HG02623 (cell line): ENCODE measurements at regions not wholly inside any gene's neighbourhood (a gene's known extent, or its start where the extent isn't known, plus 50 kb on each side); places are given as distances from the start of the nearest gene placed in this dataset.
A peak's percentile ranks its signal among the peaks of the same experiment; 100 is the strongest.
"Not testable (repeated sequence)": the region's sequence is repeated elsewhere in the genome, so short reads cannot be mapped to it uniquely, and the experiment has no call there.

Source experiments
- ATAC-seq: cut with Tn5 transposase; IDR thresholded peaks from one replicate; pipeline ENCODE4 v1.9.1; 2021; ENCODE audit warnings: moderate library complexity; ENCODE audit not compliant: unreplicated experiment

DNA sequence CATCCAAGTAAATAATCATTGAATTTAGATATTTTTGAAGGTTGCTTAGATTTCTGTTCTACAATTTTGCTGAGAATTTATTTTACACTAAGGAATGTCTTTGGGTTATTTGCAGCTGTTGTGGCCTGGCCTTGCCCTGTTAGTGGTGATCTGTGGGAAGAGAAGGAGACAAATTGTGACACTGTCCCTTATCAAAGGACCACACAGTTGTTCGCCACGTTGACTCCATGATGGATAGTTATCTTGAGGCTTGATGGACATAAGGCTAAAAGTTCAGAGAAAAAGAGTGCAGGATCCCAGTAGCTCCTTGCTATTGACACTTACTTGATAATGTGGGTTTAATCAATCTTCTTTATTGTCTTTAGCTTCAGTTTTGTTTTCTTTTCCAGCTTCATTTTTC, 186.6 kb upstream of the MEF2C start:
- no peak for ATAC-seq

DNA sequence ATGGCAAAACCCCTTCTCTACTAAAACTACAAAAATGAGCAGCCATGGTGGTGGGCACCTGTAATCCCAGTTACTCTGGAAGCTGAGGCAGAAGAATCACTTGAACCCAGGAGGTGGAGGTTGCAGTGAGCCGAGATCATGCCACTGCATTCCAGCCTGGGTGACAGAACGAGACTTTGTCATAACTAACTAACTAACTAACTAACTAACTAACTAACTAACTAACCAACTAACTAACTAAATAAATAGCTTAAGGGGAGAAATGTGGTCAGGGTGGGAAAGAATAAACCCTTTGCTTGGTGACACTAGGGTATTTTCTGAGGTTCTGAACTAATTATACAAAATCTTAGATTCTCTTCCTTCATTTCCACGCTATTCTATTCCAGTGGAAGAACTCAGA, 184.4 kb upstream of the MEF2C start:
- ATAC-seq: no peak

DNA sequence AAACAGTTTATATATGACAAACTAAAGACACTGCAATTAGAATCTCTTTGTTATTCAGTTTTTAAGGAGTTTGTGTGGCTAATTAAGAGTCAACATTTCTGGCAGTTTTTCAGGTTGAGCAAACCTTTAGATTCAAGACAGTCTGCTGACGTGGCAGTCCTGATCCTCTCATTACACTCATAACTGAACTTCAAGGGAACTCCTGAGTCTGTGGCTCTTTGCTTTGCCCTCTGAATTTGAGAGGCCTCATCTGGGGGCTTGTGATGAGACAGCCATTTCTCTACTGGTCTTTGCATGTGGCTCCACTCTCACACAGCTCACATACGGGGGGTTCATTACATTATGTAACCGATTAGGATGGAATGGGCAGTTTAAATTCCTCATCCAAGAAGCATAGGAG, 182.9 kb upstream of the MEF2C start:
- ATAC-seq: peak; percentile 88

DNA sequence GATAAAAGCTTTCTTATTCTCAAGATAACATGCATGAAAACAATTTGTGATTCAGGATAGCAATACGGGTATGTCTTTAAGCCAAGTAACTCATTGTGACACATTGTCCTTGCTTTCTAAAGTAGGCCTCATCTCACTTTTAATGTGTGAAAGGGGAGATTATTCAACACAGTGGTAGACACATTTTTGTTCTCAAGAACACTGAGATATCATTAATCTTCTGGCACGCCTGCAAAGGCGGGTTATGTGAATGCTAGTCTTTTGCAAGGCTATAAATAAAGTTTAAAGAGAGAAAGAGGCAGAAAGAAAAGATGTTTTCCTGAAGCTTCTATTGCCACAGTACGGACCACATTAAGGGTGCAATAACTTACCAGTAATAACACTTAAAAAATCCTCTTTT, 181.8 kb upstream of the MEF2C start:
- no peak for ATAC-seq

DNA sequence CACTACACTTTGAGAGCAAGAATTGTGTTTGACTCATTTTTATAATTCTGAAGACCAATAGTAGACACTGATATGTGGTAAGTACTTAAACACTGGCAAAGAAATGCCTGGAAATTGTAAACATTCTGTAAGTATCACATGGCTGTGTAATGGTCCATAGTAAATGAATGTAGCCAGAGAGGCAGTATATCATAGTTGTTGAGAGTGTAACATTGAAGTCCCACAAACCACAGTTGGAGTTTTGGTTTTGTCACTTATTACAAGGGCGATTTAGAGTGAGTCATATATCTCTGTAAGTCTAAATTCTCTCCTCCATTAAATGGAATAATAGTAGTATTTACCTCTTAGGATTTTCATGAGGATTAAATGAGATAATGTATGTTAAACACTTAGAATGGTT, 181.1 kb upstream of the MEF2C start:
- no peak for ATAC-seq

DNA sequence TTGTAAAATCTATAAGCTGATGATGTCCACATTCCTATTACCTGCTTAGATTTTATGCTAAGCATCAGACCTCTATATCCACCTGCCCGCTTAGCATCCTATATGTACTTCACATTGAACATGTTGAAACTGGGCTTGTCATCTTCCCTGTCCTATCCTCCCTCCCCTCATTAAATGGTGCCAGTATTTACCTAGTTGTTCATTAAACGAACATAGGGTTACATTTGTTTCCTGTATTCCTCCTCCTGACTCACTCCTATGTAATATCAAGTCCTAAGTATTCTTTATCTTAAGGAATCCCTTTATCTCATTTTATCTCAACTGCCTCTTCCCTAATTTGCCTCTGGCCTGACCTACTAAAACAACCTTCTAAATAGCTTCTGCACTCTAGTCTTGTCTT, 177.8 kb upstream of the MEF2C start:
- no peak for ATAC-seq

DNA sequence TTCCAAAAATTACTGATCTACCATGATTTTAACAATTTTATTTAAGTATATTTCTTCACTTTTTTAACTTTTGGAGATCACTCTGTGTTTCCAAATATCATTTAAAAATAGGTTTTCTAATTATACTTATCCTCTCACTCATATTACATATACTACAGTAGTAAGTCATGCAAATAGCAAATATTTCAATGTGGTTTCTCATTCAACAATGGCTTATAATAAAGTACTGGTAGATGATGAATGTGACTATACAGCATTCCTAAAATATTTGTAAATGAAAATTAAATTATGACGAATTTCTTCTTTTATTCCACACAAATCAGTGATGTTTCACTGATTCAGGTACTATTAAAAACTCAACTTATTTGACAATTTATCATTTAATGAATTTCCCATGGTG, 176.3 kb upstream of the MEF2C start:
- no peak for ATAC-seq

DNA sequence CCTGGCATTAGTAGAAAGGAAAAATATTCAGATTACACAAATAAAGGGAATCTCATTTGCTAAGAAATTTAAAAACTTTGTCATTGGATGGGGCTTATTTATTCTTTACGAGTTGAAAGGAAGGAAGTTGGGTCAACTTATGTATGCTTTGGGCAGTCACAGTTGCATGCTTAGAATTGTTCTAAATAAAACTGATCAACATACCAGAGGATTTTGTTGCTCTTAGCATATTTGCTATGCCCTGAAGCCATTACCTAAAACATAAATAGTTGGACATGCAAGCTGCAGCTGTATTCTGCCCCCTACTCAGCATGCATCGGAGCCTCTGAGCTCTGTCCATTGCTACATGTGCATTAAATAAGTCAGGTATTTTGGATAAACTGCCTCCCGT, 172.7 kb upstream of the MEF2C start:
- ATAC-seq: no peak

DNA sequence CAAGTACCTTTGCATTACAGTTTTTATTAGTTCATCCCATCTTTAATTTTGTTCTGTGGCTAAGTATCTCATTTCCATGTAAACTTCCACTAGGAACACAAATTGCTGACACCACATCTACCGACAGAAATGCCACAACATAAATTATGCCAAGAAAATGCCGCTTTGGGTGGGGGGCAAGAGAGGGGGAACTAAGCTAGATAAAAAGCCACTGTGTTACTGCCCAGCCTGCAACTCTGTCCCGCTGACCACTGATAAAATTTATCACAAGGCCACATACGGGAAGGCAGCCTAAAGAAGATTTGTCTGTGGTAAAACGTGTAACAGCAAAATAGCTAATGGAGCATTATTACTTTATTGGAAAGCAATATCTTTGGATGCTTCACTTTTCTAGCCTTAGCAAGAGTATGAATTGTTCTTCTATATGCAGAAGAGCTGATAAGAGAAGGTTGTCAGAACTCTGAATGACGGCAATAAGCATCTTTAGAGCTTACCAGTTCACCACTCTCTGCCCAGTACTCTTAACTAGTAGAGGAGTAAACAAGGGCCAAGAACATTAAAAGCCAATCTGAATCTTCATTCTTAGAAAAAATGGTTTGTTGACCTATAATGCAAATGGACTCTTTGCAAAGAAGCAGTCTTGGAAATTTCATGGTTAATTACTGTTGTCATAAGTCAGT, 172.2 kb upstream of the MEF2C start:
- ATAC-seq: no peak

DNA sequence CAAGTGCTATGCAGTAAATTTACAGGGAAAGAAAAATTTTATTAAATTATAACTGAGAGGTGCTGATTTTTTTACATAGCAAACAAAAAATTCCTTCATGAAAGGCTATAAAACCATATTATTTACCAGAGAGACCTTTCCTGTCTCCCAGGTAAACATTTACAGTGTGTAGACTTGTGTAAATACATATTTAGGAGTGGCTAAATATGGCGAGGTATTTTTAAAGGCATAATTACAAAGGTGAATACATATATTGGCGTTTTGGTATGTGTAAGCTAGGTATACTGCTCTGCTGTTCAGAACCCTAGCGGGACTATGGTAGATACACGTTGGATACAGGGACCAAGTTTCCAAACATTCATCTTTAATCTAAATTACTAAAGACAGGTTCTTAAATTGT, 170.6 kb upstream of the MEF2C start:
- no peak for ATAC-seq

DNA sequence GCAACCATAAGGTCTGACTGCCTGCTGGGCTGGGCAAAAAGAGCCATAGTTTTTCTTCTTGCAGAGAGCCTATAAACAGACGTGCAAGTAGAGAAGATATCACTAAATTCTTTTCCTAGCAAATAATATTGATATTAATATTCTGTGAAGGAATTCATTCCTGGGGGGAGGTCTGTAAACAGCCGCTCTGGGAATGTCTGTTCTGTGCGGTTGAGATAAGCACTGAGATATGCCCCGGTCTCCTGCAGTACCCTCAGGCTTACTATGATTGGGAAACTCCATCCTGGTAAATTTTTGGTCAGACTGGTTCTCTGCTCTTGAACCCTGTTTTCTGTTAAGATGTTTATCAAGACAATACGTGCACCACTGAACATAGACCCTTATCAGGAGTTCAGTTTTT, 167.1 kb upstream of the MEF2C start:
- not testable (repeated sequence) for ATAC-seq

DNA sequence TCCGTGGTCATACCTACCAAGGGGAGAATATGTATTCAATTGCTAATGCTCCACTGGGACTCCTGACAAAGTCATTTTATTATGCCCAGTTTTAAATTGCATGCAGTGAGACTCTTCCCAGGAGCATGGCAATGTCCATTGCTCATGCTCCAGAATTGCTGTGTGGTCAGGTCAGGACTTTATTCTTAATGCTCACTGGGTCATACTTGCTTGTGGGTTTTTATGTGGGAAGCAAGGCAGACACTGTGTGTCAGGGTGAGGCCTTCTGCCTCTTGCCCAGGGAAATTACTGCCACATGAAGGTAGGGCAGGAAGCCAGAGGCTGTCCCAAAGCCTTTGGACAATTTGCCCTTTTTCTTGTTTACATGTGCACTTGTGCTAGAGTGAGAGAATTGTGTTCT, 164.6 kb upstream of the MEF2C start:
- no peak for ATAC-seq

DNA sequence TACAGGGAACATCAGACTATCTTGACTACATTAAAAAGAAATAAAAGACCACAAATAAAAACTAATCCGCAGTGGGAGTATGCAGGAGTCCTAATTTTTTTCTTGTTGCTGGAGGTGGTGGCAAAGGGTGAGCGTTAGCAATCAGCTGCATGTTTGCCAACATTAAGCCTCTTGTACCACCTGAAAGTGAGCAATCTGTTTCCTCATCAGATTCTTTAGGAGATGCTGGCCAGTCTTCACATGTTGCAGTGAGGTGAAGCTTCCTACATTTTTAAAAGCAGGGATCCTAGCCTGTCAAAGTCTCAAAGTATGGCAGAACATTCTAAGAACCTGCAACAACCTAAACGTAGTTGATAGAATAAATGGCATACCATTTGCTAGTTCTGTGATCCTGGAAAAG, 162.2 kb upstream of the MEF2C start:
- no peak for ATAC-seq

DNA sequence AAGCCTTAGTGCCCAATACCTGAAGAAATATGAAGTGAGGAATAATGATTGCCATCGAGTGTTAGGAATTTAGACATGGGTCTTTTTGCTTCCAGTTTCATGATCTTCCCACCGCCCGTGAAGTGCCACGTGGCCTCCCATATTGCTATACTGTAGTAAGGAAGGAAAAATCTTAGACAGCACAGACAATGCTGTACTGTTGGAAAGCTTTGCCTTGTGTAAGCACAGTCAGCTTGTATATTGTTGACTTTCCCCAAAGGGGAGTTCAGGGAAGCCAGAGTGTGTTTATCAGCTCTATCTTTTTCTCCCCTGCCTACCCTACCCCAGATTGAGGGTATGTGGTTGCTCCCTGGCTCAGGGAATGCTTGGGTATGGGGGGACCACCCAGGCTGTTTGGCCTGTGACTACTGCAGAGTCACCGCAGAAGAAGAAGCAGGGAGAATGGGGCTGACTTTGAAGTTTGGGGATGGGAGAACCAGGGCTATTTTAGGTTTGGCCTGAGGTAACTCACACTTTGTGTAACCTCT, 161.8 kb upstream of the MEF2C start:
- no peak for ATAC-seq

DNA sequence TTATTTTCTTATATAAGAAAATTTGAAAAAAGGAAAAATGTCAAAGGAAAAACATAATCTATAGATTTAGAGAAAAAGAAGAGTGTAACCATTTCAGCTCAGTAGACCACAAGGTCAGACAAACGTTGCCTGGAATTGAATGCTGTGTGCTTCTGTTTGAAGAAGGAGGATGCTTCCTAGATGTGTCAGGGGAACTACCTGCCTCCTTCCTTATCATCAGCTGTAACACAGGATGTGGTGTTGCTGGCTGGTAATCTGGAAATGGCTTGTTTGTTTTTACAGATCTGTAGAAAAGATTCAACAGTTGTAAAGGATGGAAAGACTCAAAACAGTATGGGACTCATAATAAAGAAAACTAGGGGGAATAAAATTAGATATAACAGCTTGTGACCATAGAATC, 160.7 kb upstream of the MEF2C start:
- ATAC-seq: peak; percentile 81

DNA sequence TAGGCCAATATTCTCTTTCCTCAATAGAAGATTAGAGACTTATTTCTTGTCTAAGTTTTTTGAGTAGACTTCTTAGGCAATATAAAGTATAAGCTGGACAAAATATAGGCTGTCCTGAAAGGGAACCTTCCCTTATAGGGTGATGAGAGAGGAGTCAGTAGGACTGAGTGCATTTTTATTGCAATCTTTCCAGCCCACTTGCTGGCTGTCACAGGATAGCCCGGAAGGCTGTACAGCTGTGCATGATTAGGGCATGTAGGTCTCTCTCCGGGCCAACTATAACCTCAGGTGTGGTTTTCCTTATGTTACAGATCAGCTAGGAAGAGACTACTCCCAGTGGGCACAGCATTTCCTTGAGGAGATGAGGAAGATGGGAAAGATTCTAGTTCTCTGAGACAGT, 159.8 kb upstream of the MEF2C start:
- ATAC-seq: no peak

DNA sequence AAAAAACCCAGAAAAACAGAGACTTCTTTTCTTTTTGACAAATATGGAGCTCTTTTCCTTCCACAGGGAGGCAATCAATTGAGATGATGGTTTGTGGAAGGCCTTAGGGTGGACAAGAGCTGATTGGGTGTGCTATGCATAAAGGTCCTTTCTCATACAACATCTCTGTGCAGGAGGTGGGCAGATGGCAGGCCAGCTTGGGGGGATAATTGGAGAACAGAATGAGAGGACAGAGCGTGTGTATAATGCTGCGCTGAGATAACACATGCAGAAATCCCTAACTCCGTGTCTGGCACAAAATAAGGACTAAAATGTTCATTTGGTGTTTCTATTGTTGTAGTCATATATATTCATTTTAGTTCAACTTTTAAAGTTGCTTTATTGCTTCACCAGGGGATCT, 159.0 kb upstream of the MEF2C start:
- no peak for ATAC-seq

DNA sequence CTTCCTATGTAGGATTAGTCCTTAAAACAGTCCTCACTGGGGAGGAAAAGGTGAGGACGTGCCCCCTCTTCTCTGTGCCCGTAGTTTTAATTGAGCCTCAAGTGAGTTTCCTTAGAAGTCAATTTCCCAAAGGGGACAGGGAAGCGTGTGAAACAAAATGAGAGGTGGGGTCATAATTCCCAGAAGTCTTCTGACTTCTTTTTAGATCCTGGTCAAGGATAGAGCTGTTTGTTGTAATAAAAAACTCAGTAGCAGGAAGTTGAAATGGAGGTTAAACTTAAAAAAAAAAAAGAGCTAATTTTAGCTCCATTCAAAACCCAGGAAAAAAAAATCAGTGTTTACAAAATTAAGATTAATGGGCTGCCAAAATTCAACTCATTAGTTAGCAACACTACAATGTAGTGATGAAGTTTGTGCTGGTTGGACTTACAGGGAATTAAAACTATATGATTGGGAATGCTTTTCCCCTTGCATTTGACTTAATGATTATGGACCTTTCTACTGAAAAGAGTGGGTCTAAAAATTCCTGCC, 158.3 kb upstream of the MEF2C start:
- no peak for ATAC-seq

DNA sequence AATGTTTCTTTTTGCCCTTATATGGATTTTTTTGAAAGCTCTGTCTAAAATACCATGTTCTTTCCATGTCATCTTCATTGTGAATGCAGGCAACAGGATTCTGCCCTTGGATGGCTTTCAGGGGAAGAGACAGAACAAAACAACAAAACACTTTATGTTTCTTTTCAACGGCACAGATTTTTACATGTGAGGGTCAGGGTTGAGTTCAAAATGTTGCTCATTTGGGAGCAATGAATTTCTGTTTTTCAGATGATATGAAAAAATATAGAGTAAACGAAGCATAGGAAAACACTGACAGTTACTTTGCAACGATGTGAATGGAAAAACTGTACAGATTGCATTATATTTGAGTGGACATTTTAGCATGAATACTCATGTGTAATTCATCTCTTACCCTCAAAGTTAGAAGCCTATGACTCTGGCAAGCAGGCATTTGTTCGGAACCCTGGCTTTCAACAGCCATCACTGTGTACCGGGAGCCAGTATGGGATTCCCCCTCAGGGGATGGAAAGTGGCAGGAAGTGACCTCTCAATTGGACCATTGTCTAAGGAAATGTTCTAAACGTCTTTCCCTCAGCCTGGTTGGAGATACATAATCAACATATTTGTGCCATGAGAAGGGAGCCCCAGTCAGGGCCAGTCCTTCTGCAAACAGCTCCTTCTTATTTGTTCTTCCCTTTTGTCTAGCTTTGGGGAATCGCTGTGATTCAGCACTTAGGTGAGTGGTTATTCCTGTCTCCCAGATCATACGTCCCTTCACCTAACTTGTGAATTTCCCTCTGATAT, 153.9 kb upstream of the MEF2C start:
- ATAC-seq: no peak

DNA sequence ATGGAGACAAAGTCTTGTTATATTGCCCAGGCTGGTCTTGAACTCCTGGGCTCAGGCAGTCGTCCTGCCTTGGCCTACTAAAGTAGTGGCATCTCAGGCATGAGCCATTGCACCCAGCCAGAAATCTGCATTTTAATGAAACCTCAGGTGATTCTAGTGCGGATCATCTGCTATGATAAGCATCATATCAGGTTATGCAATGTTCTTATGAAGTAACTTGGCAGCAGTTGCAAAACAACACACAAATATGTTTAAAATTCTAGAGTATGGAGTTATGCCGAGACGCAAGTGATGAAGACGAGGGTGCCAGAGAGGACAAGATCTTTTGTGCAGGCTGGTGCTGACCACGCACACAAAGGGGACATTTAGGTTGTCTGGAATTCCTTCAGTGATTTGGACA, 153.2 kb upstream of the MEF2C start:
- no peak for ATAC-seq

DNA sequence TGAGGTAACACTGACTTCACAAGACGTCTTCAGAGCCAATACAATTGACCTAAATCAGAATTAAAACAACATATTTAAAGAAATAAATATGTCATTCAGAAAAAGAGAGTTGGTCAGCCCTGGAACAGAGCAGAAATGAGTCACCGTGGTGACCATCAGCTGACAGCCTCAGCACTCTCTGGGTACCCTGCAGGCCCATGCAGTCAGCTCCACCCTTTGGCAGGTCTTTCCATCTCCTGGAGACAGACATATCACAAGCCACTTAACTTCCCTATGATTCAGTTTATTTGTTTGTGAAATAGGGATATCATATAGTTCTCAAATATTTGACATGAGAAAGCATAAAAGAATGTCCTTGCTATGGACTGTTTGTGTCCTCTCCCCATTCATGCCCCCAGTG, 151.6 kb upstream of the MEF2C start:
- ATAC-seq: no peak

DNA sequence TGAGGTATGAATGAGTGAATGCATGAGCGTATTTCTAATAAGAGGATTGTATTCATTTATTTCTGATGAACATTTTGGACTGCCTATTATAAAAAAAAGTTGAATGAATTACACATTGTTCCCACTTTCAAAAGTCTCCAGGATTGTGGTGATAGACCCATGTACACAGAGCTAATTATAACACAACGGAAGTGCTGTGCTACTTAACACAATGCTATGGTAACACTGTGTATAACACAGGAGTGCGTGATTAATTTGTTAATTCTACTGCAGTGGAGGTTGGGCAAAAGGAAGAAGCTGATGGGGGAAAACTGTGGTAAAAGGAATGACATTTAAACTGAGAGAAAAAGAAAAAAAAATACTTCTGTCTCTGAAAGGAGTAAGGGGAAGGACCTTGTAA, 147.8 kb upstream of the MEF2C start:
- ATAC-seq: no peak
